ENCODE measurements at regions not wholly inside any gene's neighbourhood (a gene's known extent, or its start where the extent isn't known, plus 50 kb on each side); places are given as distances from the start of the nearest gene placed in this dataset.

DNA sequence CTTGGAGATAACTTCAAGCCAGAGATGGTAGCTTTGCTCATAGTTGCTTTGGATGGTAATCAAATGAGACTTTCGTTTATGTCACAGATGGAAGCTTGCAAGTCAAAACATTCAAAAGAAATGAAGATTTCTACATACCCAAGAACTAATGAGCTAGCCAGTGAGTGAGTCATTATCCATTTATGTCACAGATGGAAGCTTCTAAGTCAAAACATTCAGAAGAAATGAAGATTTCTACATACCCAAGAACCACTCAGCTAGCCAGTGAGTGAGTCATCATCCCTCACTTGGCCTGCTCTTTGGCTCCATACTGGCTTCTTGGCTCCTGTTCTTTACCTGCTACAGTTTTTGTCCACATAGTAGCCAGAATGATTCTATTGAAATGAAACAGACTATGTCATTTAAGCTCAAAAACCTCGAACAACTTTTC is 559.8 kb upstream of the CBLB start:
- TF ChIP-seq, protein P1, sequence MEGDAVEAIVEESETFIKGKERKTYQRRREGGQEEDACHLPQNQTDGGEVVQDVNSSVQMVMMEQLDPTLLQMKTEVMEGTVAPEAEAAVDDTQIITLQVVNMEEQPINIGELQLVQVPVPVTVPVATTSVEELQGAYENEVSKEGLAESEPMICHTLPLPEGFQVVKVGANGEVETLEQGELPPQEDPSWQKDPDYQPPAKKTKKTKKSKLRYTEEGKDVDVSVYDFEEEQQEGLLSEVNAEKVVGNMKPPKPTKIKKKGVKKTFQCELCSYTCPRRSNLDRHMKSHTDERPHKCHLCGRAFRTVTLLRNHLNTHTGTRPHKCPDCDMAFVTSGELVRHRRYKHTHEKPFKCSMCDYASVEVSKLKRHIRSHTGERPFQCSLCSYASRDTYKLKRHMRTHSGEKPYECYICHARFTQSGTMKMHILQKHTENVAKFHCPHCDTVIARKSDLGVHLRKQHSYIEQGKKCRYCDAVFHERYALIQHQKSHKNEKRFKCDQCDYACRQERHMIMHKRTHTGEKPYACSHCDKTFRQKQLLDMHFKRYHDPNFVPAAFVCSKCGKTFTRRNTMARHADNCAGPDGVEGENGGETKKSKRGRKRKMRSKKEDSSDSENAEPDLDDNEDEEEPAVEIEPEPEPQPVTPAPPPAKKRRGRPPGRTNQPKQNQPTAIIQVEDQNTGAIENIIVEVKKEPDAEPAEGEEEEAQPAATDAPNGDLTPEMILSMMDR (IDR thresholded peaks at IDR 0.05; ENCODE audit: low read depth, low read length, missing control alignments): no peak
- peak; percentile 98 for DNase-seq (ENCODE audit: low read depth)
- in situ Hi-C loops (cut with HindIII; ENCODE audit: low sequenced_read_pairs): no loop called here
- H3K4me3 ChIP-seq (ENCODE audit: low read depth, low read length): no peak overlapping the region

DNA sequence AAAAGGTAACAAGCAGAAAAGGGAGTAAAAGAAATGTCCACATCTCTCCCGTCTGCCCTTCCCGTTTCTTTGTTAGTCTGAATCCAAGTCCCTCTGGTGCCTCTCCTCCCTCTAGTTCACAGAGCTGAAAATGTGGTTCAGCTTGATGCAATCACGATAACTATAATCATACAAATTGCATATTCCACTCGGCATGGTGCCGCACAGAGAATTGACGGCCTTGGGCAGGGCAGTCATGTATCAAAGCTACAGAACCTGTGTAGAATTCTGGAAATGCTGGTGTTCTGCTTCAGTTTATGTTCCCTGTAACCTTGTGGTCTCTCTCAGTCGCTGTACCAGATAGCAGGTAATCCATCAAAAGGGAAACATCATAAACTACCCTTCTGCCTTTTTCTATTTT is 562.9 kb upstream of the CBLB start:
- no peak for DNase-seq (ENCODE audit: low read depth)
- TF ChIP-seq, protein P1 (IDR thresholded peaks at IDR 0.05; ENCODE audit: low read depth, low read length, missing control alignments): no peak
- in situ Hi-C loops (cut with HindIII; ENCODE audit: low sequenced_read_pairs): no loop called here
- no peak overlapping the region for H3K4me3 ChIP-seq (ENCODE audit: low read depth, low read length)

DNA sequence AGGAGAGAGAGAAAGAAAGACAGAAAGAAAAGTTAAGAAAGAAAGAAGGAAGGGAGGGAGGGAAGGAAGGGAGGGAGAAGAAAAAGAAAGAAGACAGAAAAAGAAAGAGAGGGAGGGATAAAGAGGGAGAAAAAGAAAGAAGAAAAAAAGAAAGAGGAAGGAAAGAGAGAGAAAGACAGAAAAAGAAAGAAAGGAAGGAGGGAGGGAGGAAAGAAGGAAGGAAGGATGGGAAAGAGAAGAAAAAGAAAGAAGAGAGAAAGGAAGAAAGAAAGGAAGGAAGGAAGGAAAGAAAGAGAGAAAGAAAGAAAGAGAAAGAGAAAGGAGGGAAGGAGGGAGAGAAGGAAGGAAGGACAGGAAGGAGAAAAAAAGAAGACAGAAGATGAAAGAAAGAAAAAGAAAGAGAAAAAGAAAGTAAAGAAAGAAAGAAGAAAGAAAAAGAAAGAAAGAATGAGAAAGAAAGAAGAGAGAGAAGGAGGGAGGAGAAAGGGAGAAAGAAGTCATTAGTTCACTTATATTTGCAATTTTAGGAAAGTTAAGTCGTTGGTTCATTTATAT is 567.2 kb upstream of the CBLB start:
- no peak for DNase-seq (ENCODE audit: low read depth)
- in situ Hi-C loops (cut with HindIII; ENCODE audit: low sequenced_read_pairs): no loop called here
- H3K4me3 ChIP-seq (ENCODE audit: low read depth, low read length): no peak overlapping the region
- TF ChIP-seq, protein P1 (IDR thresholded peaks at IDR 0.05; ENCODE audit: low read depth, low read length, missing control alignments): no peak

DNA sequence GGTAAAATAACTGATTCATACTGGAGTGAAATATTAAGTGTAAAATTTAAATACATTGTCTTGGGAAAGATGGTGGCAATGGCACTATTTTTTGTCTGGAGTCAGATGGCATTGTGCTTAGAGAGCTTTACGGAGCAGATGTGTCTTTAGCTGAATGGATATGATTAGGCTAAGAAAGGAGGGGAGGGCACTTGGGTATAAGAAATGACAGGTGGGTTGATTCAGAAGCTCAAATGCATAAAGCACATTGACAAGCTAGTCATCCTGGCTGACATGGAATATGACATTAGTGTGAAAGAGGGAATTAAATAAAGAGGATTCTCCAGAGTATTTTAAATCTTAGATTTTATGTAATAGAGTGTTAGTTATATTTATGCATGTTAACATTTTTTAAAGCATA is 570.1 kb upstream of the CBLB start:
- TF ChIP-seq, protein P1 (IDR thresholded peaks at IDR 0.05; ENCODE audit: low read depth, low read length, missing control alignments): no peak
- H3K4me3 ChIP-seq (ENCODE audit: low read depth, low read length): no peak overlapping the region
- DNase-seq (ENCODE audit: low read depth): no peak
- in situ Hi-C loops (cut with HindIII; ENCODE audit: low sequenced_read_pairs): no loop called here

DNA sequence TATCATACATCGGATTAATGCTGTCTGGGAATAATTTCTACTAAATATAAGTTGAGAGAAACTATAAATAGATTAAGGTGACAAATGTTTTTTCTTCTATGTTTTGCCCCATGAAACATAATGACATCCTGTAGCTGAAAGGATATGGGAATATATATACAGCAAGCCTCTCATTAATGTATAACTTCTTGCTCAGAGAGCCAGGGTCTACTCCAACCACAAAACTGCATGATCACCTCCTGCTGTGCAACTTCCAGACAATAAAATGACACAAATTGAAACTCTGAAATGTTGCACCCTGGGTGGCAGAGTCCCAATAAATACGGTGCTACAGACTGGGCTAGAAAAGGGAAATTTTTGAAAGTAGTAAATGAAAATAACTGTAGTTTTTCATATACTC is 571.9 kb upstream of the CBLB start:
- DNase-seq (ENCODE audit: low read depth): no peak
- TF ChIP-seq, protein P1 (IDR thresholded peaks at IDR 0.05; ENCODE audit: low read depth, low read length, missing control alignments): no peak
- no peak overlapping the region for H3K4me3 ChIP-seq (ENCODE audit: low read depth, low read length)
- in situ Hi-C loops (cut with HindIII; ENCODE audit: low sequenced_read_pairs): no loop called here

DNA sequence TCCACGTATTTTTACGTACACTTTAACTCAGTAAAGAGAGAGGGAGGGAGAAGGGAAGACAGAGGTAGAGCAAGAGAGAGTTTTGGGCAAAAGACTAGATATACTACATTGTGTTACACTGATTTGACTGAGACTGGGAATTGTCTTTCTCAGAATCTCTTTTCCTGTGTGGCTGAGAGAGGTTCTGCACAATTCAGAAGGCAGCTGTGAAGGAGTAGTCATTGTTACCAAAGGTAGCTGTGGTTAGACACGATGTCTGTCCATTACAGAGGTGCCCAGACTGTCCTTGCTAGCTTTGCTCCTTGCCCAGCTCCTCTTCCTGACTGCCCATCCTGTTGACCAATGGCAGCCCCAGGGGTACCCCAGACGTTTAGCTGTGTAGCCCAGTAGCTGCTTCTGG is 577.5 kb upstream of the CBLB start:
- DNase-seq (ENCODE audit: low read depth): no peak
- TF ChIP-seq, protein P1 (IDR thresholded peaks at IDR 0.05; ENCODE audit: low read depth, low read length, missing control alignments): no peak
- no peak overlapping the region for H3K4me3 ChIP-seq (ENCODE audit: low read depth, low read length)
- in situ Hi-C loops (cut with HindIII; ENCODE audit: low sequenced_read_pairs): no loop called here

All from astrocyte of the cerebellum (primary cell).